ENCODE measurements at regions not wholly inside any gene's neighbourhood (a gene's known extent, or its start where the extent isn't known, plus 50 kb on each side); places are given as distances from the start of the nearest gene placed in this dataset.

DNA sequence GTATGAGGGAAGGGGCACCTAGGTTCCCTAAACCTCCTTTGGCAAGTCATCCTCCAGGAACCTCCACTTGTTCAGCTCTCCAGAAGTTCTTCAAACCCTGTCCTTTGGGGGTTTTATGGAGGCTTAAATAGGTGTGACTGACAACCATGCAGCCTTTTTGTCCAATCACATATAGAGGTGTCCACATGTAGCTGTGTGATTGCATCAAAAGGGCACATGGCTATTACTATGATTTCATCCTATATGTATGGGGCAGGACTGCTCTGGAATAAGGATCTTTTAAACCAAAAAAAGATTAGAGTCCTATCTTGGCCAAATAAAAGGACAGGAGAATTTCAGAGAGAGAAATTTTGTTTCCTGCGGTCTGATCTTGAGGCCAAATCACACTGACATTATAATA lies 453.2 kb upstream of the EPHA6 start:
- TF ChIP-seq, protein P1, sequence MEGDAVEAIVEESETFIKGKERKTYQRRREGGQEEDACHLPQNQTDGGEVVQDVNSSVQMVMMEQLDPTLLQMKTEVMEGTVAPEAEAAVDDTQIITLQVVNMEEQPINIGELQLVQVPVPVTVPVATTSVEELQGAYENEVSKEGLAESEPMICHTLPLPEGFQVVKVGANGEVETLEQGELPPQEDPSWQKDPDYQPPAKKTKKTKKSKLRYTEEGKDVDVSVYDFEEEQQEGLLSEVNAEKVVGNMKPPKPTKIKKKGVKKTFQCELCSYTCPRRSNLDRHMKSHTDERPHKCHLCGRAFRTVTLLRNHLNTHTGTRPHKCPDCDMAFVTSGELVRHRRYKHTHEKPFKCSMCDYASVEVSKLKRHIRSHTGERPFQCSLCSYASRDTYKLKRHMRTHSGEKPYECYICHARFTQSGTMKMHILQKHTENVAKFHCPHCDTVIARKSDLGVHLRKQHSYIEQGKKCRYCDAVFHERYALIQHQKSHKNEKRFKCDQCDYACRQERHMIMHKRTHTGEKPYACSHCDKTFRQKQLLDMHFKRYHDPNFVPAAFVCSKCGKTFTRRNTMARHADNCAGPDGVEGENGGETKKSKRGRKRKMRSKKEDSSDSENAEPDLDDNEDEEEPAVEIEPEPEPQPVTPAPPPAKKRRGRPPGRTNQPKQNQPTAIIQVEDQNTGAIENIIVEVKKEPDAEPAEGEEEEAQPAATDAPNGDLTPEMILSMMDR (IDR thresholded peaks at IDR 0.05; ENCODE audit: low read depth, low read length, missing input control), result no peak
- TF ChIP-seq TAF1 (conservative IDR thresholded peaks at IDR 0.05), result no peak
- TF ChIP-seq RAD21 (IDR thresholded peaks at IDR 0.05), result no peak
- no peak for TF ChIP-seq FOXA1 (IDR thresholded peaks at IDR 0.05)
